A673 (cell line): ENCODE measurements at regions not wholly inside any gene's neighbourhood (a gene's known extent, or its start where the extent isn't known, plus 50 kb on each side); places are given as distances from the start of the nearest gene placed in this dataset.

Experiments used
- BruUV-seq: library from RNA; stranded (reverse); fragments of 400-500 nt; replicated peaks from 2 replicates; lab custom pipeline; 2021; lab: Mats Ljungman, UMichigan
- CTCF ChIA-PET: fragments of 300-600 bp; sonication (Branson Sonifier 250); formaldehyde crosslinking; loops from one replicate; lab custom pipeline; 2022; ENCODE audit warnings: antibody characterized with exemption; lab: Charles Lee
- POLR2A ChIA-PET: fragments of 300-600 bp; sonication (Branson Sonifier 250); formaldehyde crosslinking; loops from one replicate; lab custom pipeline; 2022; ENCODE audit warnings: antibody characterized with exemption; ENCODE audit not compliant: low non-redundant PET; lab: Charles Lee
- DNase-seq: peaks from one replicate; pipeline ENCODE4 v3.0.0-alpha.2; 2015; ENCODE audit warnings: low spot score
- H3K27ac ChIP-seq: fragments of 200-600 bp; sonication (generic); 2 replicates; pipeline ENCODE4 v1.5.1; 2016; ENCODE audit warnings: mixed run types, low read depth, mild to moderate bottlenecking, mixed read lengths, antibody characterized with exemption, low read length; ENCODE audit not compliant: poor library complexity, severe bottlenecking
- H3K27me3 ChIP-seq: fragments of 200-600 bp; sonication (generic); replicated peaks from 2 replicates; pipeline ENCODE4 v1.6.1; 2017; ENCODE audit warnings: mixed run types, low read depth, mild to moderate bottlenecking, mixed read lengths, antibody characterized with exemption, low read length; ENCODE audit not compliant: insufficient read depth, poor library complexity
- H3K36me3 ChIP-seq: fragments of 200-600 bp; sonication (generic); 2 replicates; pipeline ENCODE4 v1.6.1; 2016; ENCODE audit warnings: mixed run types, mild to moderate bottlenecking, mixed read lengths, antibody characterized with exemption, low read length; ENCODE audit not compliant: insufficient read depth, poor library complexity, severe bottlenecking
- H3K4me1 ChIP-seq: fragments of 200-600 bp; sonication (generic); 2 replicates; pipeline ENCODE4 v1.6.1; 2017; ENCODE audit warnings: mixed run types, mild to moderate bottlenecking, mixed read lengths, antibody characterized with exemption, low read length; ENCODE audit not compliant: insufficient read depth, poor library complexity, severe bottlenecking
- H3K4me3 ChIP-seq: fragments of 200-600 bp; sonication (generic); 2 replicates; pipeline ENCODE4 v1.5.1; 2016; ENCODE audit warnings: low read depth, mixed run types, mild to moderate bottlenecking, mixed read lengths, low read length; ENCODE audit not compliant: poor library complexity, severe bottlenecking
- H3K9me3 ChIP-seq: fragments of 200-600 bp; sonication (generic); 2 replicates; pipeline ENCODE4 v1.6.1; 2016; ENCODE audit warnings: mixed run types, low read depth, mild to moderate bottlenecking, mixed read lengths, antibody characterized with exemption, low read length; ENCODE audit not compliant: poor library complexity, severe bottlenecking
- CTCF ChIP-seq: fragments of 300-800, 200-600 bp; sonication (generic); conservative IDR thresholded peaks from 2 replicates; pipeline ENCODE4 v1.5.1; 2017; ENCODE audit warnings: low read depth, mild to moderate bottlenecking, antibody characterized with exemption, low read length, moderate library complexity, mixed read lengths
- EZH2 ChIP-seq: fragments of 200-600 bp; sonication (generic); IDR thresholded peaks from 2 replicates; pipeline ENCODE4 v1.6.1; 2017; ENCODE audit warnings: borderline replicate concordance, low read depth, mild to moderate bottlenecking, mixed read lengths, antibody characterized with exemption, low read length; ENCODE audit not compliant: poor library complexity, severe bottlenecking
- intact Hi-C: fragments of 100-400 bp; cut with micrococcal nuclease; formaldehyde crosslinking; loops from one replicate; pipeline ENCODE4 v1.10.0; 2022; ENCODE audit not compliant: unreplicated experiment

- POLR2A ChIA-PET = no interaction called here
- TF ChIP-seq CTCF = no peak
- no TSS peak for BruUV-seq
These were observed 345.0 kb downstream of the FBXW7 start for GRCh38 chr4:152190907-152191306.

DNA sequence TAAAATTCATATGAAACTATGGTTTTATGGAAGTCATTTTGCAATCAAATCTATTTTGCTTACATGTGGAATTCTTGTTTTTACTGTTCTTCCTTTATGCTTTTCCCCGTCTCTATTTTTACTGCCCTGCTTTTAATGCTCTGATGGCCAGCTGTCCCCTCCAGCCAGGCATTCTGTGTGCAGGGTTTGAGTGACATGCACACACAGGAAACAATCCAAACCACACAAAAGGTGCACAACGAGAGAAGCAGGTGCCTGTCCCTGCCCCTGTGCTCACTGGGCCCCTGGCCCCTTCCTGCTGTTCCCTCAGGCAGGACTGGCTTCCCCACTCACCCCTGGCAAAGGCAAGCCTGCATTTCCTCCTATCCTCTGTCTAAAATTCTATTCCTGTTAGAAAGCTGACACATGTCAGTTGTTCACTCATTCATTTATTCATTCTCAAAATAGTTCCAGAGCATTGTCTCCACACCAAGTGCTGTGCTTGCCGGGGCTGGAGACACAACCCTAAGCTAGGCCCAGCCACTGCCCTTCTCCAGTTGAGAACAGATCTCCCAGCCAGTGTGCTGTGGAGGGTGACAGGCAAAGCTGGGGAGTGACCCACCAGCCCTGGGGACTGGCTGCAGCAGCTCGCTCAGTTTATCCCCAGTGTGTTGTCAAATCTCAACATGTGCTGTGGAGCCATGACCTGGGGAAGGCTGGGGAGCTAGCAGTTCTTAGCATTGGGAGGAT is 346.3 kb downstream of the FBXW7 start:
- H3K36me3 ChIP-seq = no peaks in the 10 kb centered on the region
- POLR2A ChIA-PET = no interaction called here
- H3K27ac ChIP-seq = no peak overlapping the region
- H3K4me1 ChIP-seq = no peaks in the 10 kb centered on the region
- intact Hi-C loops = no loop called here
- CTCF ChIA-PET = no interaction called here
- no TSS peak for BruUV-seq
- H3K27me3 ChIP-seq = no peaks in the 10 kb centered on the region
- H3K4me3 ChIP-seq = no peak overlapping the region
- no peak for DNase-seq
- no peaks in the 10 kb centered on the region for H3K9me3 ChIP-seq
- TF ChIP-seq CTCF (no peak), EZH2 (no peak)

More at GRCh38 chr4:152190907-152191306, 345.0 kb downstream of the FBXW7 start:
- Histone ChIP-seq H3K4me3 (no peak overlapping the region), H3K36me3 (no peaks in the 10 kb centered on the region), H3K27me3 (no peaks in the 10 kb centered on the region), H3K4me1 (no peaks in the 10 kb centered on the region), H3K9me3 (no peaks in the 10 kb centered on the region), H3K27ac (no peak overlapping the region)
- no peak for DNase-seq
- CTCF ChIA-PET = no interaction called here
- intact Hi-C loops = no loop called here

DNA sequence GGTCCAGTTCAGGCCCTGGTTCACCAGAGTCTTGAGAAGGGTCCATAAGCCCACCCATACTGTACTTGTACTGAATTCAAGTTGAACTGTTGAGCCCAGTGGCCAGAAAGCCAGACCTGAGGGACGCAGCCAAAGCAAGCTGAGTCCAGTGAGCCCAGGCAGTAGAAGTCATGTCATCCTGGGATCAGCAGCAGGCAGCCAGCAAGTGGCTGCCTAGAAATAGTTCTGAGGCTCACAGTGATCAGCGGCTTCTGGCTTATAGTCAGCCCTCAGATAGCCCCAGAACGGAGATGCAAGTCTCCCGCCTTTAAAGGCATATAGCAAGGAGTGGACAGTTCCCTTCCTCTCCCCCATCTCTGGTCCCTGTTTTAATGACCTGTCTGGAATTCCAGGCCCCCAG is 347.1 kb downstream of the FBXW7 start:
- no peaks in the 10 kb centered on the region for H3K4me1 ChIP-seq
- intact Hi-C loops = no loop called here
- H3K36me3 ChIP-seq = no peaks in the 10 kb centered on the region
- ChIA-PET CTCF (no interaction called here), POLR2A (no interaction called here)
- TF ChIP-seq CTCF = no peak
- TF ChIP-seq EZH2 = no peak
- no peaks in the 10 kb centered on the region for H3K27me3 ChIP-seq
- H3K27ac ChIP-seq = no peak overlapping the region
- no peak overlapping the region for H3K4me3 ChIP-seq
- no TSS peak for BruUV-seq
- H3K9me3 ChIP-seq = no peaks in the 10 kb centered on the region
- no peak for DNase-seq
